ENCODE measurements at regions not wholly inside any gene's neighbourhood (a gene's known extent, or its start where the extent isn't known, plus 50 kb on each side); places are given as distances from the start of the nearest gene placed in this dataset.

- no peaks in the 10 kb centered on the region for H3K9me3 ChIP-seq (ENCODE audit: control insufficient read depth, low read depth, low read length)
- H3K79me2 ChIP-seq (ENCODE audit: insufficient read depth, low read length) = no peaks in the 10 kb centered on the region
- H3K56ac ChIP-seq (ENCODE audit: insufficient read length, low read depth, low read length) = no peak overlapping the region
- H3K27ac Mint-ChIP-seq = no peak overlapping the region
- H2AK5ac ChIP-seq (ENCODE audit: insufficient read length, low read length) = no peak overlapping the region
- no peaks in the 10 kb centered on the region for H3K79me1 ChIP-seq (ENCODE audit: insufficient read depth, low read depth, low read length, poor library complexity, severe bottlenecking)
- no peaks in the 10 kb centered on the region for H4K20me1 ChIP-seq (ENCODE audit: control insufficient read depth, insufficient read depth, insufficient read length)
- H3K9me3 Mint-ChIP-seq = peaks cover 10 to 11% of the 10 kb centered on the region in 2 experiments
- no peak overlapping the region for H3T11ph ChIP-seq (ENCODE audit: low read length)
- H3K4me3 Mint-ChIP-seq = no peak overlapping the region
- H3K14ac ChIP-seq (ENCODE audit: insufficient read depth, low read length) = no peak overlapping the region
- no peak overlapping the region for H3K27ac ChIP-seq (ENCODE audit: insufficient read length, low read depth, low read length)
- no peak for DNase-seq
- H4K8ac ChIP-seq (replicated peaks; ENCODE audit: insufficient read length, low read depth, low read length) = no peak overlapping the region
- no peak overlapping the region for H2BK5ac ChIP-seq (ENCODE audit: insufficient read length, low read length)
- no peak overlapping the region for H2BK20ac ChIP-seq (ENCODE audit: low read depth, low read length, poor library complexity, severe bottlenecking)
- no peak overlapping the region for H4K5ac ChIP-seq (ENCODE audit: insufficient read length, low read depth, low read length)
- H3K4ac ChIP-seq (ENCODE audit: low read depth, low read length) = no peak overlapping the region
- no peaks in the 10 kb centered on the region for H3K27me3 Mint-ChIP-seq (ENCODE audit: low read depth)
- H3K36me3 Mint-ChIP-seq (ENCODE audit: insufficient read depth in 1 of 3, low read depth in 3 of 3) = peaks cover 3 to 20% (median 12%) of the 10 kb centered on the region in 3 experiments; a peak in 6 of 7 replicates
- H3K23ac ChIP-seq (ENCODE audit: insufficient read length, low read depth, low read length) = no peak overlapping the region
- no peak overlapping the region for H2BK12ac ChIP-seq (ENCODE audit: insufficient read length, low read depth, low read length)
- no peak overlapping the region for H2BK15ac ChIP-seq (ENCODE audit: low read depth, low read length)
- no peak overlapping the region for H3K18ac ChIP-seq (ENCODE audit: insufficient read length, low read depth, low read length)
- H3K4me2 ChIP-seq (ENCODE audit: insufficient read depth, insufficient read length, low read length) = no peak overlapping the region
- no peaks in the 10 kb centered on the region for H3K23me2 ChIP-seq (ENCODE audit: insufficient read length, low read depth, low read length, poor library complexity, severe bottlenecking)
- H4K91ac ChIP-seq (ENCODE audit: insufficient read length, low read depth, low read length) = no peak overlapping the region
- TF ChIP-seq, protein P1, sequence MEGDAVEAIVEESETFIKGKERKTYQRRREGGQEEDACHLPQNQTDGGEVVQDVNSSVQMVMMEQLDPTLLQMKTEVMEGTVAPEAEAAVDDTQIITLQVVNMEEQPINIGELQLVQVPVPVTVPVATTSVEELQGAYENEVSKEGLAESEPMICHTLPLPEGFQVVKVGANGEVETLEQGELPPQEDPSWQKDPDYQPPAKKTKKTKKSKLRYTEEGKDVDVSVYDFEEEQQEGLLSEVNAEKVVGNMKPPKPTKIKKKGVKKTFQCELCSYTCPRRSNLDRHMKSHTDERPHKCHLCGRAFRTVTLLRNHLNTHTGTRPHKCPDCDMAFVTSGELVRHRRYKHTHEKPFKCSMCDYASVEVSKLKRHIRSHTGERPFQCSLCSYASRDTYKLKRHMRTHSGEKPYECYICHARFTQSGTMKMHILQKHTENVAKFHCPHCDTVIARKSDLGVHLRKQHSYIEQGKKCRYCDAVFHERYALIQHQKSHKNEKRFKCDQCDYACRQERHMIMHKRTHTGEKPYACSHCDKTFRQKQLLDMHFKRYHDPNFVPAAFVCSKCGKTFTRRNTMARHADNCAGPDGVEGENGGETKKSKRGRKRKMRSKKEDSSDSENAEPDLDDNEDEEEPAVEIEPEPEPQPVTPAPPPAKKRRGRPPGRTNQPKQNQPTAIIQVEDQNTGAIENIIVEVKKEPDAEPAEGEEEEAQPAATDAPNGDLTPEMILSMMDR (conservative IDR thresholded peaks at IDR 0.05) = no peak
- no peak overlapping the region for H2BK120ac ChIP-seq (ENCODE audit: low read depth, low read length, poor library complexity, severe bottlenecking)
- no peak overlapping the region for H2AFZ ChIP-seq (ENCODE audit: low read length)
- H3K9ac ChIP-seq (ENCODE audit: extremely low read depth, insufficient read length, low read length) = no peak overlapping the region
- no peaks in the 10 kb centered on the region for H3K4me1 ChIP-seq (ENCODE audit: insufficient read depth, low read length)
- H3K4me1 Mint-ChIP-seq = no peaks in the 10 kb centered on the region
- H3K27me3 ChIP-seq (ENCODE audit: insufficient read depth, low read length) = no peaks in the 10 kb centered on the region
Measured at GRCh38 chr5:84453405-84453804, 68.7 kb upstream of the EDIL3 start.
